ENCODE measurements at regions not wholly inside any gene's neighbourhood (a gene's known extent, or its start where the extent isn't known, plus 50 kb on each side); places are given as distances from the start of the nearest gene placed in this dataset.

DNA sequence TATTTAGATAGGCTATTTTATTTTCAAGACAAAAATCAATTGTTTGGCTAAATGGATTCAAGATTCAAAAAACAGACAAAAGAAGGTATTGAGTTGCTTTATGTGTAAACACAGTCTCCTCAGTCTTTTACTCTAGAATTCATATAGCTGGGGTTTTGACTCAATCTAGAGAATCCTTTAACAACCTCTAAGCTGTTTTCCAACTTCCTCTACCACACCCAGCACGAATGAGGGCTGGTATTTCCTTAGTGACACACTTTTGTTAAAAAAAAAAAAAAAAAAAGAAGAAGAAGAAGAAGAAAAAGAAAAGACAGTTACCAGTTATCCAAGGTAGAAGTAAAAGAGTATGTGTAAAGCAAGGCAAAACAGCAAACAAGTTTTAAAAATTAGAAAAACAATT is 732.8 kb upstream of the GOLIM4 start:
- no peaks in the 10 kb centered on the region for H3K9me2 ChIP-seq (ENCODE audit: insufficient read depth)
- no peaks in the 10 kb centered on the region for H3K4me1 ChIP-seq (replicated peaks; ENCODE audit: insufficient read depth)
- no peak overlapping the region for H3K4me2 ChIP-seq
- H3K36me3 ChIP-seq (ENCODE audit: low read depth) = no peaks in the 10 kb centered on the region
- BruUV-seq (replicated peaks) = no TSS peak
- H3K4me3 ChIP-seq = no peak overlapping the region
- DNase-seq = no peak
- no peaks in the 10 kb centered on the region for H4K20me1 ChIP-seq (ENCODE audit: insufficient read depth)
- intact Hi-C loops (cut with micrococcal nuclease; ENCODE audit: unreplicated experiment) = no loop called here
- H3K79me2 ChIP-seq (ENCODE audit: low read depth) = no peaks in the 10 kb centered on the region
- TF ChIP-seq, protein P1, sequence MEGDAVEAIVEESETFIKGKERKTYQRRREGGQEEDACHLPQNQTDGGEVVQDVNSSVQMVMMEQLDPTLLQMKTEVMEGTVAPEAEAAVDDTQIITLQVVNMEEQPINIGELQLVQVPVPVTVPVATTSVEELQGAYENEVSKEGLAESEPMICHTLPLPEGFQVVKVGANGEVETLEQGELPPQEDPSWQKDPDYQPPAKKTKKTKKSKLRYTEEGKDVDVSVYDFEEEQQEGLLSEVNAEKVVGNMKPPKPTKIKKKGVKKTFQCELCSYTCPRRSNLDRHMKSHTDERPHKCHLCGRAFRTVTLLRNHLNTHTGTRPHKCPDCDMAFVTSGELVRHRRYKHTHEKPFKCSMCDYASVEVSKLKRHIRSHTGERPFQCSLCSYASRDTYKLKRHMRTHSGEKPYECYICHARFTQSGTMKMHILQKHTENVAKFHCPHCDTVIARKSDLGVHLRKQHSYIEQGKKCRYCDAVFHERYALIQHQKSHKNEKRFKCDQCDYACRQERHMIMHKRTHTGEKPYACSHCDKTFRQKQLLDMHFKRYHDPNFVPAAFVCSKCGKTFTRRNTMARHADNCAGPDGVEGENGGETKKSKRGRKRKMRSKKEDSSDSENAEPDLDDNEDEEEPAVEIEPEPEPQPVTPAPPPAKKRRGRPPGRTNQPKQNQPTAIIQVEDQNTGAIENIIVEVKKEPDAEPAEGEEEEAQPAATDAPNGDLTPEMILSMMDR (conservative IDR thresholded peaks at IDR 0.05) = no peak
- no peak for TF ChIP-seq EZH2 (IDR thresholded peaks at IDR 0.05; ENCODE audit: low read depth)
- H3F3A ChIP-seq (ENCODE audit: insufficient read depth, low read depth) = no peaks in the 10 kb centered on the region
- no peaks in the 10 kb centered on the region for H3K9me3 ChIP-seq (ENCODE audit: insufficient read depth, low read depth)
- H3K27me3 ChIP-seq (ENCODE audit: insufficient read depth, low read depth) = no peaks in the 10 kb centered on the region
- CTCF ChIA-PET = no interaction called here
- POLR2A ChIA-PET (ENCODE audit: unreplicated experiment) = no interaction called here
- no peak overlapping the region for H2AFZ ChIP-seq
- no peak overlapping the region for H3K27ac ChIP-seq

DNA sequence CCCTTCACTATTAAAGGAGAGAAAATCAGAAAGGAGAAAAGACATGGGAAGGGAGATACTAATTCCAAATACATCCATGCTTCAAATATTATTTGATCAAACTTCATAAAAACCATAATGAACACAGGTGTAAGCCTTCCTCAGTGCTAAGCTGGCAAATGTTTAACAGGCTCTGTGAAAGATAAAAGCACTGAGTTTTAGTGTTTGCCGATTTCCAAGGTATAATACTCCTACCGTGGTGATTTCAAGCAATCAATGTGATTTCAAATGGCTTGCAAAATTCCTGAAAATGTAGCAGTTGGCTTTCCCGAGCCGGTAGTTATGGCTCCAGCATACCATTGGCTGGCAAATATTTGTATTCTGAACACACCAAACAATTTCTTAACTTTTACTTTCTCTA is 732.3 kb upstream of the GOLIM4 start:
- Histone ChIP-seq H3F3A (ENCODE audit: insufficient read depth, low read depth) (no peaks in the 10 kb centered on the region), H3K9me3 (ENCODE audit: insufficient read depth, low read depth) (no peaks in the 10 kb centered on the region), H2AFZ (no peak overlapping the region), H4K20me1 (ENCODE audit: insufficient read depth) (no peaks in the 10 kb centered on the region), H3K4me1 (replicated peaks; ENCODE audit: insufficient read depth) (no peaks in the 10 kb centered on the region), H3K27ac (no peak overlapping the region), H3K4me2 (no peak overlapping the region), H3K9me2 (ENCODE audit: insufficient read depth) (no peaks in the 10 kb centered on the region), H3K4me3 (no peak overlapping the region), H3K27me3 (ENCODE audit: insufficient read depth, low read depth) (no peaks in the 10 kb centered on the region), H3K79me2 (ENCODE audit: low read depth) (no peaks in the 10 kb centered on the region), H3K36me3 (ENCODE audit: low read depth) (no peaks in the 10 kb centered on the region)
- POLR2A ChIA-PET (ENCODE audit: unreplicated experiment) = no interaction called here
- intact Hi-C loops (cut with micrococcal nuclease; ENCODE audit: unreplicated experiment) = no loop called here
- DNase-seq = no peak
- BruUV-seq (replicated peaks) = no TSS peak
- TF ChIP-seq EZH2 (IDR thresholded peaks at IDR 0.05; ENCODE audit: low read depth) = no peak
- TF ChIP-seq, protein P1 (conservative IDR thresholded peaks at IDR 0.05) = no peak
- CTCF ChIA-PET = interaction anchor here (1.0 kb wide), 1 partner anchor 19 kb away, joined by 3 read pairs; no protein-coding TSS in a partner anchor

GRCh38 chr3:168824107-168824506 is 728.4 kb upstream of the GOLIM4 start:
- 0 out of 2 replicates have a peak overlapping the region, but pooled peaks have one; percentile 4 for H2AFZ ChIP-seq
- H3F3A ChIP-seq (ENCODE audit: insufficient read depth, low read depth) = no peaks in the 10 kb centered on the region
- intact Hi-C loops (cut with micrococcal nuclease; ENCODE audit: unreplicated experiment) = no loop called here
- DNase-seq = no peak
- ChIA-PET POLR2A (ENCODE audit: unreplicated experiment) (interaction anchor here (0.7 kb wide), 1 partner anchor 227 kb away, joined by 3 read pairs; no protein-coding TSS in a partner anchor), CTCF (no interaction called here)
- H3K4me1 ChIP-seq (replicated peaks; ENCODE audit: insufficient read depth) = no peaks in the 10 kb centered on the region
- no peaks in the 10 kb centered on the region for H3K36me3 ChIP-seq (ENCODE audit: low read depth)
- no peaks in the 10 kb centered on the region for H3K9me2 ChIP-seq (ENCODE audit: insufficient read depth)
- no TSS peak for BruUV-seq (replicated peaks)
- no peaks in the 10 kb centered on the region for H3K9me3 ChIP-seq (ENCODE audit: insufficient read depth, low read depth)
- H3K27ac ChIP-seq = no peak overlapping the region
- no peaks in the 10 kb centered on the region for H3K27me3 ChIP-seq (ENCODE audit: insufficient read depth, low read depth)
- H3K79me2 ChIP-seq (ENCODE audit: low read depth) = no peaks in the 10 kb centered on the region
- H4K20me1 ChIP-seq (ENCODE audit: insufficient read depth) = no peaks in the 10 kb centered on the region
- TF ChIP-seq, protein P1 (conservative IDR thresholded peaks at IDR 0.05) = no peak
- TF ChIP-seq EZH2 (IDR thresholded peaks at IDR 0.05; ENCODE audit: low read depth) = no peak
- no peak overlapping the region for H3K4me2 ChIP-seq
- no peak overlapping the region for H3K4me3 ChIP-seq

All from PC-9 (cell line).